Psoas muscle (tissue), 7 donors: ENCODE measurements at regions not wholly inside any gene's neighbourhood (a gene's known extent, or its start where the extent isn't known, plus 50 kb on each side); places are given as distances from the start of the nearest gene placed in this dataset.

ENCODE experiments used
- ATAC-seq, 4 donors: fragments of 200-7000 bp; cut with Tn5 transposase; one replicate each; pipeline ENCODE4 v1.9.1; 2020; ENCODE audit warnings: moderate library complexity in 3 of 4, mild to moderate bottlenecking in 2 of 4
- DNase-seq, 2 donors: peaks; one replicate each; pipeline ENCODE4 v3.0.0-alpha.2; 2020
- H3K27ac ChIP-seq: fragments of 200-600 bp; one replicate; pipeline ENCODE4 v1.8.0; 2022
- H3K27me3 ChIP-seq, 3 donors: fragments of 200-600 bp in 1 of 3; one replicate each; pipeline versions ENCODE4 v1.6.1 to v1.8.0; 2013 to 2022; ENCODE audit warnings: low read length in 2 of 3, mild to moderate bottlenecking in 2 of 3, moderate library complexity in 1 of 3; ENCODE audit not compliant: insufficient read depth in 3 of 3
- H3K36me3 ChIP-seq, 2 donors: fragments of 200-600 bp in 1 of 2; one replicate each; pipeline versions ENCODE4 v1.6.1 to v1.8.0; 2013 to 2022; ENCODE audit warnings: low read depth in 1 of 2, mild to moderate bottlenecking in 1 of 2, moderate library complexity in 1 of 2; ENCODE audit not compliant: insufficient read depth in 1 of 2
- H3K4me1 ChIP-seq: fragments of 200-600 bp; one replicate; pipeline ENCODE4 v1.8.0; 2022
- H3K4me3 ChIP-seq: fragments of 200-600 bp; one replicate; pipeline ENCODE4 v1.8.0; 2022; ENCODE audit warnings: mild to moderate bottlenecking
- H3K9me3 ChIP-seq: fragments of 200-600 bp; one replicate; pipeline ENCODE4 v1.8.0; 2022
- WGBS, 3 donors: extraction: QIAGEN DNeasy Blood & Tissue Kit; methylation state at CpG; one replicate each; pipeline versions ENCODE4 v1.1.6 to v1.1.7; 2013; 5-methylcytosine and 5-hydroxymethylcytosine counted together
- intact Hi-C, 2 donors: fragments of 100-400 bp; cut with DNase I; formaldehyde crosslinking; loops; one replicate each; pipeline versions ENCODE4 v1.11.0 to v1.14.2; 2022
- TF ChIP-seq, protein P1 (sequence below): fragments of 200-600 bp; IDR thresholded peaks from one replicate; pipeline ENCODE4 v1.8.0; 2022; ENCODE audit warnings: antibody characterized with exemption
- donor health status: healthy with polysubstance abuse.
- donor health status: DM: no; HTN: no; CAD: no; lungs with moderate emphysema.
- donor health status: Bipolar disorder and iron deficiency.
- donor health status: healthy.
- donor health status: DM: yes; HTN: yes; CAD: no.
- donor health status: DM: no; HTN: no; CAD: no.
- donor health status: DM: yes; HTN: yes; CAD: no.

- 94 to 97% (median 95%) methylated on average over 1 of the region's 1 CpG for WGBS, 3 donors
- Histone ChIP-seq H3K36me3 (no peaks in the 10 kb centered on the region), H3K4me1 (no peaks in the 10 kb centered on the region), H3K4me3 (no peak overlapping the region), H3K9me3 (no peaks in the 10 kb centered on the region), H3K27me3 (no peaks in the 10 kb centered on the region), H3K27ac (no peak overlapping the region)
- TF ChIP-seq, protein P1, sequence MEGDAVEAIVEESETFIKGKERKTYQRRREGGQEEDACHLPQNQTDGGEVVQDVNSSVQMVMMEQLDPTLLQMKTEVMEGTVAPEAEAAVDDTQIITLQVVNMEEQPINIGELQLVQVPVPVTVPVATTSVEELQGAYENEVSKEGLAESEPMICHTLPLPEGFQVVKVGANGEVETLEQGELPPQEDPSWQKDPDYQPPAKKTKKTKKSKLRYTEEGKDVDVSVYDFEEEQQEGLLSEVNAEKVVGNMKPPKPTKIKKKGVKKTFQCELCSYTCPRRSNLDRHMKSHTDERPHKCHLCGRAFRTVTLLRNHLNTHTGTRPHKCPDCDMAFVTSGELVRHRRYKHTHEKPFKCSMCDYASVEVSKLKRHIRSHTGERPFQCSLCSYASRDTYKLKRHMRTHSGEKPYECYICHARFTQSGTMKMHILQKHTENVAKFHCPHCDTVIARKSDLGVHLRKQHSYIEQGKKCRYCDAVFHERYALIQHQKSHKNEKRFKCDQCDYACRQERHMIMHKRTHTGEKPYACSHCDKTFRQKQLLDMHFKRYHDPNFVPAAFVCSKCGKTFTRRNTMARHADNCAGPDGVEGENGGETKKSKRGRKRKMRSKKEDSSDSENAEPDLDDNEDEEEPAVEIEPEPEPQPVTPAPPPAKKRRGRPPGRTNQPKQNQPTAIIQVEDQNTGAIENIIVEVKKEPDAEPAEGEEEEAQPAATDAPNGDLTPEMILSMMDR = no peak
- intact Hi-C loops = no loop called here
- ATAC-seq = no peak
- DNase-seq = no peak
Measured at GRCh38 chr5:61748651-61749050, 416.6 kb downstream of the ZSWIM6 start.

- no peak for DNase-seq
- no peaks in the 10 kb centered on the region for H3K36me3 ChIP-seq
- H3K4me1 ChIP-seq = no peaks in the 10 kb centered on the region
- H3K9me3 ChIP-seq = no peaks in the 10 kb centered on the region
- intact Hi-C loops = no loop called here
- H3K4me3 ChIP-seq = no peak overlapping the region
- TF ChIP-seq, protein P1 = no peak
- no peak for ATAC-seq
- no peaks in the 10 kb centered on the region for H3K27me3 ChIP-seq
- H3K27ac ChIP-seq = no peak overlapping the region
Measured at GRCh38 chr5:61752588-61752987, 420.5 kb downstream of the ZSWIM6 start.

DNA sequence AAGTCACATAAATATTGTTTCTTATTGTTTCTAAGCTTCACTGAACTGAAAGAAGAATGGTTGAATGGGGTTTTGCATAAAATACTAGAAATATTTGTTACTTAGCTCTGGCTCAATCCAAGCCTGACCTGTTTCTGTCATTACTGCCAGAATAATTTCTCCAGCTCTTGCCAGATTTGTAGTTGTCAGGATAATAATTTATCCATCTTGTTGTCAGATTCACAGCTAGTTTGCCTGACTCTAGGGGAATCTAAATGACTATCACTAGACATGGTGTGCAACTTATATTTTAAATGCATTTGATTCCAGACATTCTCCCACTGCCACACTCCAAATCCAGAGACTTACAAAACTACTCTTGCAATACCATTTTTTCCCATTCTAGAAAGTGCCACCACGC is 422.7 kb downstream of the ZSWIM6 start:
- H3K27ac ChIP-seq = no peak overlapping the region
- H3K36me3 ChIP-seq = no peaks in the 10 kb centered on the region
- ATAC-seq (no peak), DNase-seq (no peak)
- H3K4me3 ChIP-seq = no peak overlapping the region
- H3K9me3 ChIP-seq = no peaks in the 10 kb centered on the region
- no peaks in the 10 kb centered on the region for H3K4me1 ChIP-seq
- intact Hi-C loops = no loop called here
- H3K27me3 ChIP-seq = no peaks in the 10 kb centered on the region
- WGBS, 3 donors = 73 to 88% (median 85%) methylated on average over 1 of the region's 1 CpG
- TF ChIP-seq, protein P1 = no peak

- Histone ChIP-seq H3K27me3 (no peaks in the 10 kb centered on the region), H3K4me1 (no peaks in the 10 kb centered on the region), H3K9me3 (no peaks in the 10 kb centered on the region), H3K36me3 (no peaks in the 10 kb centered on the region), H3K4me3 (no peak overlapping the region), H3K27ac (no peak overlapping the region)
- no peak for DNase-seq
- no peak for ATAC-seq
- TF ChIP-seq, protein P1 = no peak
- 62 to 78% (median 67%) methylated on average over 4 of the region's 4 CpGs for WGBS, 3 donors
- intact Hi-C loops = no loop called here
Measured at GRCh38 chr5:61755726-61756222, 423.7 kb downstream of the ZSWIM6 start.

DNA sequence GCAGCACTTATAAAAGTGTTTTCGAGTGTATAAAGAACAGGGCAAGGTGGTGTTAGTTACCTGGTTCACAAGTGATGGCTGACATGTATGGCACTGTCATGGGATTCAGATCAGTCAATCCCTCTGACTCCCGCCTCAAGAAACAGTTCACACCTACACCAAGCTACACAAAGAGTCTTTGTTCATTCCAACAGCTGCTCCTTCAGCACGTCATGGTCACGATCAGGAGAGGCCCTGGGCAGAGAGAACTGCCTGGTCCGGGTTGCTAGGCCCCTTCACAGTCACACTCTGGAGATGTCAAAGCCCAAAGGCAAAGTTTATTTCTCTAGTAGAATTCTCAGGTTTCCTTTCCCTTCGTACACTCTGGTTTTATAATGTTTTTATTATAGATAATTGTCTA is 426.7 kb downstream of the ZSWIM6 start:
- ATAC-seq = no peak
- Histone ChIP-seq H3K27ac (no peak overlapping the region), H3K36me3 (no peaks in the 10 kb centered on the region), H3K27me3 (no peaks in the 10 kb centered on the region), H3K4me1 (no peaks in the 10 kb centered on the region), H3K4me3 (no peak overlapping the region), H3K9me3 (no peaks in the 10 kb centered on the region)
- WGBS, 3 donors = 34 to 53% (median 43%) methylated on average over 6 of the region's 6 CpGs
- TF ChIP-seq, protein P1 = no peak
- intact Hi-C loops = no loop called here
- no peak for DNase-seq
